Stimulated activated CD4-positive, alpha-beta T cell treated with anti-CD3 and anti-CD28 coated beads, TNF-alpha, amount 100 ng/mL, for 1 hour (primary cell): ENCODE measurements at regions not wholly inside any gene's neighbourhood (a gene's known extent, or its start where the extent isn't known, plus 50 kb on each side); places are given as distances from the start of the nearest gene placed in this dataset.

ENCODE experiments used
- DNase-seq, 3 donors: peaks; one replicate each; pipeline ENCODE4 v3.0.0-alpha.2; 2020; ENCODE audit warnings: low read depth in 3 of 3, low spot score in 1 of 3

DNA sequence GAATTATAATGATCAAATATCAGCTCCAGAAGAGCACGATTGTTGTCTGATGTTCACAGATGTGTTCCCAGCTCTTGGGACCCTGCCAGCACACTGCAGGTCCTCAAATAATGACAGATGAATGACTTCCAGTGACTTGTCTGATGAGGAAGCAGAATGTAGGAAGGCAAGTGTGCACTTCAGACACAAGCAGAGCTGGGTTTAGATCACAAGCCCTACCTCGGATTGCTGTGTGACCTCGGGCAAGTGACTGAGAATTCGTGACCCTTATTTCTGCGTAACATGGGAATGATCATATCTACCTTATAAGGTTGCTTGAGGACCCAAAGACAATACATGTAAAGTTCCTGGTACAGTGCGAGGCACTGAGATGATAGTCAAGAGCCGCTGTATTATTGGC, 182.2 kb downstream of the ABCC12 start:
- DNase-seq = no peak

- no peak for DNase-seq
Measured at GRCh38 chr16:47972246-47972985, 183.4 kb downstream of the ABCC12 start.

DNA sequence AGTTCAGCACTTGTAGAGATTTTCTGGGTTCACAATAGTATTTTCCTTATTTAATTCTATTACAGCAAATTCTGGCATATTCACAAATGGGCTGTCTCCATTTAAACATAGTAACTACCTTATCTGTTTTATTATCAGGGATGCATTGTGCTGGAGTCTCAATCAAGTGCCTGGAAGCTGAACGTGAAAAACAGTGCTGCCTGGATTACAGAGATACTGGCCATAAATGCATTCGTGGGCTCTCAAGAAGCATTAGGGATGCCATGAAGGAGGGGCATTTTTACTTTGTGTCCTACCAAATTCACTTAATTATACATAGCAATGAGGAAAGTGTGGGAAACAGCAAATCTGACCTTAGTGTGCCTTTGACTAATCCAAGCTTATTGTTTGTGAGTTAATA, 184.6 kb downstream of the ABCC12 start:
- no peak for DNase-seq

DNA sequence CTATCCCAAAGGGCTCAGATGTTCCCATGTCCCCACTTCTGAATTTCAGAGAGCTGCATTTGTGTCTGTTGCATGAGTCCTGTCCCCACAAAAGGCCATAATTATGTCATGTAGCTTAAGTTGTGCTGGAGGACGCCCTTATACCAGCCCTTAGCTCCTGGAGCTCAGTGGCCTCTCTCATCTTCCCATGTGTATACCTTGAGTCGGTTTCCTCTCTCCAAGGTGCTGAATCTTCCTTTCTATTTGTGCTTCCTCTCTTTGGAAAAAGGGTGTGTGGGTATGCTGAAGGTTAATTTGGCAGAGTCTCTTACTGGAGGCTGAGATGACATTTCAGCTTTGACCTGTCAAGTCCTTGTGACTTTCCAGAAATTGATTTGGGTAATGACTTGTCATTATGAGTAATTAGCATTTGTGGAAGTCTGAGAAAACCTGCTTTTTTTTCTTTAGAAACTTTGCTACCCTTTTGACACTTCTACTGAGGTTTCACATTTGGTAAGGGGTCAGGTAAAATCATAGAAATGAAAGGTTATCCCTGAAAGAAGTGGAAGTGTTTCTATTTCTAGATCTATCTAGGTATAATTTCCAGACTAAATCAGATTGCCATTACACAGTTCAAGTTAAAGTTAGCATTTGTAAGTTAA, 185.4 kb downstream of the ABCC12 start:
- no peak for DNase-seq

DNA sequence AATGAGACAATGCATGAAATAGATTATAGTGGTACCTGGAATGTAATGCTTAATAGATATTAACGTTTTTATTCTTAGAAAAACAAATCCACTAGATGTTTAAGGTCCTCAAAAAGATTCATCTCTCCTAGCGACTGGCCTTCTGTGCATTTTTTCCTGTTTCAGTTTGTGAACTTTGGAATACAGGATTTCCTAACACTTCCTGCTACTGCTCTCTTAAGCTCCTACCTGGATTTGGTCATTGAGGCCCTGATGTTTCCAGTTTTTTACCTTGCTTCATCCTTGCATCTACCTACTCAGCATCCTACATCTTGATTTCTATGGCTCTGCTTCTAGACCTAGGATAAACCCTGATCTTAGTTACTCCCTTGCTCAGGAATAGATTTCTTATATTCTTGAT, 188.4 kb downstream of the ABCC12 start:
- DNase-seq = no peak

GRCh38 chr16:47966325-47966724, 189.5 kb downstream of the ABCC12 start:
- DNase-seq = no peak

DNA sequence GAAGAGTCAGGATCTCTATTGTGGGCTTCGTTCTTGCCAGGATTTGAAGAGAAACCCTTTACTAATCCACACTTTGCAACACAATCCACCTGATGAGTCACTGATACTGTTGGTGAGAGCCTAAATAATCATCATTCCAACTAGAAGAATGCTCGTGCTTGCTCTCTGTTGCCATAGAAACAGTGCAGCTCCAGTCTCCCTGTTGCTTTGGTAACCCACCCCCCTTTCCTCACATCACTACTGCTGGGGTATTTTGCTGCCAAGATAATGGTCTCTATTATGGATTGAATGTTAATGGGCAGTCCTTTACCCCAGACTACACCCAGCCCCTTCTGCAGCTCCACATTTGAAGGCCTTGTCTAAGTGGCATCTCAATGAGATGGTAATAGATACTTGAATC, 190.4 kb downstream of the ABCC12 start:
- DNase-seq = no peak

DNA sequence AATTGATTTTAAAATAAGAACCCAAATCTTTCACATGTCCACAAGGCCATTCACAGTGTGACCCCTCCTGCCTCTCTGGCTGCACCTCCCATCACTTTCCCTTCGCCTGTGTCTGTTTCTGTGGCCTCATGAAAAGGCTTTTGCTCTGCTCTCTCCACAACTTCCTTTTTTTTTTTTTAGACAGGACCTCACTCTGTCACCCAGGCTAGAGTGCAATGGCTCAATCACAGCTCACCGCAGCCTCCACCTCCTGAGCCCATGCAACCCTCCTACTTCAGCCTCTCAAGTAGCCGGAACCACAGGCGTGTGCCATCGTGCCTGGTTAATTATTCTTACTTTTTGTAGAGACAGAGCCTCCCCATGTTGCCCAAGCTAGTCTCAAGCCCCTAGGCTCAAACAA, 197.1 kb downstream of the ABCC12 start:
- DNase-seq = no peak

DNA sequence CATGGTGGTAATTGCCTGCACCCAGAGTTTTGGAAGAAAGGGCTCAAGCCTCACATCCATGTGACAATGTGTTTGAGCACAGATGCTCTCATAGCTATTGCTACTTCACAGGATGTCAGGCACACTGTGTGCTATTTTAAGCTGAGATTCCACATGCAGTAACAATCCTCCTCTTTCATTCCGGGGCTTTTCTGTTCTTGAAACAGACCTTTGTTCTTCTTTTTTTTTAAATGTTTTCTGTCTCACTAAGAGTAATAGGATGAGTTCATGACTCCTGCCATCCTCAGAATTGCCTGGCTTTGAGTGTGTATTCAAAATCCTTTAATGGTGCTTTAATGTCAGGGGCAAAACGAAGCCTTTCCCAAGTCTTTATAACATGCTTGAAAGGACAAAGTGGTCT, 198.9 kb downstream of the ABCC12 start:
- DNase-seq = no peak

GRCh38 chr16:47949714-47950113, 206.1 kb downstream of the ABCC12 start:
- DNase-seq = no peak

DNA sequence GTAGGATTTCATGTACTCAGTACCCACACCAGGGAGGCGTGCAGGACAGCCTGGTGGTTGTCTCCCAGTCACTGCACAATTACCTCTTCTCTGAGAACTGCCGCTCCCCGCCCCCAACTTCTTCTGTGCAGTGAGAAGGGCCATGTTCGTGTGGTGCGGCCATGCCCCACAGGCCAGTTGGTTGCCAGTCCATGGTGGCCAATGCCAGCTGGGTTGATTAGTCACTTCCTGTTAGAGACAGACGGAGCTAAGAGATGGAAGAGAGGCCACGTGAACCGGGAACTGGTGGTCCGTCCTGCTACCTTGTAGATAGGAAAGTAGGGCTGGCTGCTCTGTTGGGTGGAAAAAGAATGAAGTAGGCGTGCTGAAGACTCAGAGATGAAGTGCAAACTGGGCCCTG, 206.5 kb downstream of the ABCC12 start:
- no peak for DNase-seq

DNA sequence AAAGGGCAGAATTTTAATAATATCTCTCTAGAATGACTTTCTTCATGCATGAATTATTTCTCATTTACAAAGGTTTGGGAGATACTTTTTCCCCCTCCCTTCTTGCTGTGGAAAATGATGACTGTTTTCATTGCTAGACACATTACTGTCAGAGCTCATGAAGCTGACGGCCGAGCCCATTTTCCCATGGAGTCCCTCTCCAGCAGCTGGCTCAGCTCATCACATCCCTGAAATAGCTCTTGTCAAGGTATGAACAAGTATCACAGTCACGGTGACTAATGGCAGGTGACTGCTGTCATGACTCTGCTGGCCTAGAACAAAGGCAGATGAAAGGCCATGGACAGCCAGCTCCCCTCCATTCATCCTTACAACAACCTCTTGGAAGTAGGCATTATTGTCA, 208.1 kb downstream of the ABCC12 start:
- DNase-seq = no peak

- DNase-seq = no peak
Measured at GRCh38 chr16:47946092-47946491, 209.7 kb downstream of the ABCC12 start.

- no peak for DNase-seq
Measured at GRCh38 chr16:47944589-47944988, 211.2 kb downstream of the ABCC12 start.

GRCh38 chr16:47943235-47943634, 212.6 kb downstream of the ABCC12 start:
- DNase-seq = no peak

GRCh38 chr16:47940466-47940865, 215.3 kb downstream of the ABCC12 start:
- no peak for DNase-seq

- DNase-seq = no peak
Measured at GRCh38 chr16:47939680-47940079, 216.1 kb downstream of the ABCC12 start.

GRCh38 chr16:47938272-47938671, 217.5 kb downstream of the ABCC12 start:
- no peak for DNase-seq

DNA sequence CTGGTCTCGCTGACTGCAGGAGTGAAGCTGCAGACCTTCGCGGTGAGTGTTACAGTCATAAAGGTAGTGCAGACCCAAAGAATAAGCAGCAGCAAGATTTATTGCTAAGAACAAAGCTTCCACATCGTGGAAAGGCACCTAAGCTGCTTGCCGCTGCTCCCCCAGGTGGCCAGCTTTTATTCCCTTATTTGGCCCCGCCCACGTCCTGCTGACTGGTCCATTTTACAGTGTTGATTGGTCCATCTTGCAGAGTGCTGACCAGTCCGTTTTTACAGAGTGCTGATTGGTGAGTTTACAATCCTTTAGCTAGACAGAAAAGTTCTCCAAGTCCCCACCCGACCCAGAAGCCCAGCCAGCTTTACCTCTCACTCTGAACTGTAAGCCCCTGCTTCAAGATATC, 227.8 kb downstream of the ABCC12 start:
- DNase-seq = no peak

DNA sequence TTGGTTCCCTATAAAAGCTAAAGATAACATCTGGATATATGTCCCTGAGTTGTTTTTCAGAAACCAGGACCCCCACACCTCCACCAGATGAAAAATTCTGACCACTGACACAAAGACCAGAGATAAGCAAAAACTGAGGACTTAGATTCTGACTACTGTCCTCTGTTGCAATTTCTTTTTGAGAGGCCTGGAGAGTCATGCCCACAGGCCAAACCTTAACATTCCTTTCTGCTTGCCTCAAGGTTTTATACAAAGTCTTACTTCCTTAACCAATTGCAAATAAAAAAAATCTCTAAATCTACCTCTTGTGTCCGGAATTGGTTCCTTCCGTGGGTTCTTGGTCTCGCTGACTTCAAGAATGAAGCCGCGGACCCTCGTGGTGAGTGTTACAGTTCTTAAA, 228.5 kb downstream of the ABCC12 start:
- DNase-seq = no peak

DNA sequence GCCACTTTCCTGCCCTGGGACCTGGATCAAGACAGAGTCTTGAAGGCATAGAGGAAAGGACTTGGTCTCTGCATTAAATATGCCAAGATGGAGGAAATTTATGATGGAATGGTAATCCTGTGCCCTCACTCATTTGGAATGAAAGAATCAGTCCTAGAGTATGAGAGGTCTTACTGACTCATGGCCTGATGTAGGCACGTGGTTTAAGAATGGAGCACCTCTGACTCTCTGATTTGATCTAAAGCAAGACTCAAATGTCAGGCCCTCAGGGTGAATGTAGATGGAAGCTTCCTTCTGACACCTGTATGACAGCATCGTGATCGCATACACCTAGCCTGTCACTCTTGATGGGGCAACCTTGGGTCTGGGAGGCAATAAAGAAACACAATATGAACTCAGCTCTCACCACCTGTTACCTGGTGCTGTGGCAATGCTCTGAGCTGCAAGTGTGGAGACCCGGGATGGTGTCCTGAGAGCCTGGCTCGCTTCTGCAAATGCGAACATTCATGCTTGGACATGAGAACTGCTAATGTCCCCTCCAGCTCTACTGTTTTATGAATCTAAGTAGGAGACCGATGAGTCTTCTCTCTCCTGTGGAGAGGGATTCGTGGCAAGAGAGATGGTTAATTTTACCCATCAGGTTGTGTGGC, 229.9 kb downstream of the ABCC12 start:
- DNase-seq = no peak

DNA sequence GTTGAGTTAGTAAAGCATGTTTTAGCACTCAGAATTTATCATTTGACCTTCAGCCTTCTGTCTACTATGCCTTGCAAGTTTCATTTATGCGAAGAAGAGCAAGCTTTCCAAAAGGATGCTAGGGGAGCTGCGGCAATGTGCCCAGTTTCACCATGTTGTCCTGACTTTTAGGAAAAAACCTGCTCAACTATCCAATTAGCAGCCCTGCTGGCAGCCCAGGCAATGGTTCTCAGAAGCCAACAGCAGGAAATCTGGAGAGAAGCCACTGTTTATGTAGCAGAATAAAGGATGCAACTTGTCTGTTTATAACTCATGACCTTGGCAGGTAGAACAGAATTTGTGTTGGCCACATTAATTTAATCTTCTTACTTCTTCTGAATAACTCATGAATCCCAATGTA, 230.8 kb downstream of the ABCC12 start:
- no peak for DNase-seq

- no peak for DNase-seq
Measured at GRCh38 chr16:47921535-47921934, 234.3 kb downstream of the ABCC12 start.
